ENCODE measurements at regions not wholly inside any gene's neighbourhood (a gene's known extent, or its start where the extent isn't known, plus 50 kb on each side); places are given as distances from the start of the nearest gene placed in this dataset.

GRCh38 chr3:178381971-178382448 lies 154.2 kb upstream of the KCNMB2 start (continued):
- no peak for TF ChIP-seq BRF2 (CRISPR knock-in tag; IDR thresholded peaks at IDR 0.05)
- TF ChIP-seq HMG20A (CRISPR knock-in tag; IDR thresholded peaks at IDR 0.05; ENCODE audit: borderline replicate concordance) = no peak
- TF ChIP-seq REXO4 (CRISPR knock-in tag; IDR thresholded peaks at IDR 0.05; ENCODE audit: borderline replicate concordance) = no peak
- no peak for TF ChIP-seq KDM5A (IDR thresholded peaks at IDR 0.05; ENCODE audit: borderline replicate concordance, low read length)
- no peak for TF ChIP-seq ZSCAN30 (CRISPR knock-in tag; IDR thresholded peaks at IDR 0.05)
- no peak for TF ChIP-seq ZNF501 (CRISPR knock-in tag; IDR thresholded peaks at IDR 0.05)
- no peak for TF ChIP-seq ZNF75D (CRISPR knock-in tag; IDR thresholded peaks at IDR 0.05; ENCODE audit: borderline replicate concordance)
- TF ChIP-seq, protein P1, sequence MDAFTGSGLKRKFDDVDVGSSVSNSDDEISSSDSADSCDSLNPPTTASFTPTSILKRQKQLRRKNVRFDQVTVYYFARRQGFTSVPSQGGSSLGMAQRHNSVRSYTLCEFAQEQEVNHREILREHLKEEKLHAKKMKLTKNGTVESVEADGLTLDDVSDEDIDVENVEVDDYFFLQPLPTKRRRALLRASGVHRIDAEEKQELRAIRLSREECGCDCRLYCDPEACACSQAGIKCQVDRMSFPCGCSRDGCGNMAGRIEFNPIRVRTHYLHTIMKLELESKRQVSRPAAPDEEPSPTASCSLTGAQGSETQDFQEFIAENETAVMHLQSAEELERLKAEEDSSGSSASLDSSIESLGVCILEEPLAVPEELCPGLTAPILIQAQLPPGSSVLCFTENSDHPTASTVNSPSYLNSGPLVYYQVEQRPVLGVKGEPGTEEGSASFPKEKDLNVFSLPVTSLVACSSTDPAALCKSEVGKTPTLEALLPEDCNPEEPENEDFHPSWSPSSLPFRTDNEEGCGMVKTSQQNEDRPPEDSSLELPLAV (CRISPR knock-in tag; conservative IDR thresholded peaks at IDR 0.05; ENCODE audit: low read depth) = no peak

GRCh38 chr3:178382449-178383061 lies 153.7 kb upstream of the KCNMB2 start:
- in situ Hi-C loops (cut with HindIII; ENCODE audit: extremely low pct_ligation_motif_present, low pct_unique_long_range_greater_than_20kb) = no loop called here
- ChIA-PET POLR2A (no interaction called here), CTCF (ENCODE audit: low intra/inter-chr PET ratio, low total read pairs) (no interaction called here)
- no peak overlapping the region for H3K4me3 ChIP-seq (replicated peaks in 1 of 3; ENCODE audit: insufficient read depth in 1 of 3, low read depth in 2 of 3, low read length in 3 of 3)
- DNase-seq (ENCODE audit: low spot score) = no peak
- peaks cover 11% of the 10 kb centered on the region for H3K4me1 ChIP-seq (ENCODE audit: insufficient read depth, low read length)
- H3K79me2 ChIP-seq (ENCODE audit: insufficient read depth, low read length) = no peaks in the 10 kb centered on the region
- intact Hi-C loops (cut with micrococcal nuclease; ENCODE audit: unreplicated experiment) = loop anchor here (10.0 kb wide), 1 partner anchor 298 kb away; no protein-coding TSS in a partner anchor
- no peak overlapping the region for H3K4me2 ChIP-seq (ENCODE audit: low read depth, low read length)
- no peaks in the 10 kb centered on the region for H3K27me3 ChIP-seq (ENCODE audit: control insufficient read depth in 1 of 2, insufficient read depth in 2 of 2, low read length in 2 of 2)
- no TSS peak for BruUV-seq (replicated peaks)
- no peaks in the 10 kb centered on the region for H4K20me1 ChIP-seq (ENCODE audit: insufficient read depth, low read length)
- ATAC-seq = no peak
- no peaks in the 10 kb centered on the region for H3K9me3 ChIP-seq (ENCODE audit: low read length)
- no peak overlapping the region for H2AFZ ChIP-seq (ENCODE audit: low read length)
- H3K36me3 ChIP-seq (replicated peaks in 1 of 2; ENCODE audit: control insufficient read depth in 1 of 2, insufficient read depth in 2 of 2, low read length in 2 of 2) = no peaks in the 10 kb centered on the region
- TF ChIP-seq TMF1 (CRISPR knock-in tag; IDR thresholded peaks at IDR 0.05; ENCODE audit: low read depth) = no peak
- no peak overlapping the region for H3K9ac ChIP-seq (ENCODE audit: insufficient read depth, low read depth, low read length)
- 0% methylated on average over 1 of the region's 1 CpG for WGBS (ENCODE audit: low lambda C conversion rate)
- FAIRE-seq = no peak
- no peak overlapping the region for H3K27ac ChIP-seq (ENCODE audit: extremely low read length, insufficient read depth, low read length)
